Progenitor cell of endocrine pancreas (in vitro differentiated cells): ENCODE measurements at regions not wholly inside any gene's neighbourhood (a gene's known extent, or its start where the extent isn't known, plus 50 kb on each side); places are given as distances from the start of the nearest gene placed in this dataset.

Source experiments
- DNase-seq: peaks from one replicate; pipeline ENCODE4 v3.0.0; 2021; ENCODE audit warnings: low spot score; ENCODE audit not compliant: unreplicated experiment
- H3K27ac Mint-ChIP-seq: 2 replicates; pipeline ENCODE4 v1.8.0; 2021; ENCODE audit warnings: mild to moderate bottlenecking, moderate library complexity, mixed read lengths
- H3K27me3 Mint-ChIP-seq: 2 replicates; pipeline ENCODE4 v1.8.0; 2021; ENCODE audit warnings: mixed read lengths
- H3K36me3 Mint-ChIP-seq: 2 replicates; pipeline ENCODE4 v1.8.0; 2022; ENCODE audit warnings: mixed read lengths; ENCODE audit not compliant: insufficient read depth
- H3K4me1 Mint-ChIP-seq: 2 replicates; pipeline ENCODE4 v1.8.0; 2021; ENCODE audit warnings: low read depth, mixed read lengths
- H3K4me3 Mint-ChIP-seq: 2 replicates; pipeline ENCODE4 v1.8.0; 2021; ENCODE audit warnings: low read depth, mild to moderate bottlenecking, moderate library complexity, mixed read lengths
- H3K9me3 Mint-ChIP-seq: 2 replicates; pipeline ENCODE4 v1.8.0; 2021; ENCODE audit warnings: low read depth, mixed read lengths
- TF ChIP-seq, protein P1 (sequence below): fragments of 200-600 bp; sonication (generic); IDR thresholded peaks from one replicate; pipeline ENCODE4 v1.5.0; 2021; ENCODE audit warnings: antibody characterized with exemption, mild to moderate bottlenecking; ENCODE audit not compliant: unreplicated experiment

DNA sequence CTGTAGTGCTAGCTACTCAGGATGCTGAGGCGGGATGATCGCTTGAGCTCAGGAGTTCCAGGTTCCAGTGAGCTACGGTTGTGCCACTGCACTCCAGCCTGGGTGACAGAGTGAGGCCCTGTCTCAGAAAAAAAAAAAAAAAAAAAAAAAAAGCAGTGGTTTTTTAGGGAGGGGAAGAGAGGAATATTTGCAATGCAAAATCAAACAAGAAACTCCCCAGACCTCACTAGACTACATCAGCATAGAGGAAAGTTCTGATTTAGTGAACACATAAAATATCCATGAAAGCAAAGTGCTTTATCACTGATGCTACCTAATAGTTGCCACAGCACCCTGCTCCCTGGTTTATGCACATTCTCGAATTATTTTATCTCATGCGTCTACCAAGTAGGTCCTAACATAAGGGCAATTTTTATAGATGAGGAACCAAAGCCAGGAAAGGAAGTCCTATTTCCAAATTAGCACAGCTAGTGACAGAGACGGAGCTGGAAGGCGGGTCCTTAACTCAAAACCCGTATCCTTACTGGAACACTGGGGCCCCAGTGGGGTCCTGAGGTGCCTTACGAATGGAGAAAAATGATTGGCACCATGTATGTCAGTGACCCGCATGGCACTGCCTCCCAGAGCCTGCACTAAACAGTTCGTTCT is 50.7 kb upstream of the GPR157 start:
- H3K9me3 Mint-ChIP-seq = peaks cover 4% of the 10 kb centered on the region
- TF ChIP-seq, protein P1, sequence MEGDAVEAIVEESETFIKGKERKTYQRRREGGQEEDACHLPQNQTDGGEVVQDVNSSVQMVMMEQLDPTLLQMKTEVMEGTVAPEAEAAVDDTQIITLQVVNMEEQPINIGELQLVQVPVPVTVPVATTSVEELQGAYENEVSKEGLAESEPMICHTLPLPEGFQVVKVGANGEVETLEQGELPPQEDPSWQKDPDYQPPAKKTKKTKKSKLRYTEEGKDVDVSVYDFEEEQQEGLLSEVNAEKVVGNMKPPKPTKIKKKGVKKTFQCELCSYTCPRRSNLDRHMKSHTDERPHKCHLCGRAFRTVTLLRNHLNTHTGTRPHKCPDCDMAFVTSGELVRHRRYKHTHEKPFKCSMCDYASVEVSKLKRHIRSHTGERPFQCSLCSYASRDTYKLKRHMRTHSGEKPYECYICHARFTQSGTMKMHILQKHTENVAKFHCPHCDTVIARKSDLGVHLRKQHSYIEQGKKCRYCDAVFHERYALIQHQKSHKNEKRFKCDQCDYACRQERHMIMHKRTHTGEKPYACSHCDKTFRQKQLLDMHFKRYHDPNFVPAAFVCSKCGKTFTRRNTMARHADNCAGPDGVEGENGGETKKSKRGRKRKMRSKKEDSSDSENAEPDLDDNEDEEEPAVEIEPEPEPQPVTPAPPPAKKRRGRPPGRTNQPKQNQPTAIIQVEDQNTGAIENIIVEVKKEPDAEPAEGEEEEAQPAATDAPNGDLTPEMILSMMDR = no peak
- no peak overlapping the region for H3K27ac Mint-ChIP-seq
- H3K4me3 Mint-ChIP-seq = no peak overlapping the region
- peaks cover 11% of the 10 kb centered on the region for H3K4me1 Mint-ChIP-seq
- DNase-seq = no peak
- peaks cover 8% of the 10 kb centered on the region for H3K36me3 Mint-ChIP-seq
- peaks cover 18% of the 10 kb centered on the region for H3K27me3 Mint-ChIP-seq

DNA sequence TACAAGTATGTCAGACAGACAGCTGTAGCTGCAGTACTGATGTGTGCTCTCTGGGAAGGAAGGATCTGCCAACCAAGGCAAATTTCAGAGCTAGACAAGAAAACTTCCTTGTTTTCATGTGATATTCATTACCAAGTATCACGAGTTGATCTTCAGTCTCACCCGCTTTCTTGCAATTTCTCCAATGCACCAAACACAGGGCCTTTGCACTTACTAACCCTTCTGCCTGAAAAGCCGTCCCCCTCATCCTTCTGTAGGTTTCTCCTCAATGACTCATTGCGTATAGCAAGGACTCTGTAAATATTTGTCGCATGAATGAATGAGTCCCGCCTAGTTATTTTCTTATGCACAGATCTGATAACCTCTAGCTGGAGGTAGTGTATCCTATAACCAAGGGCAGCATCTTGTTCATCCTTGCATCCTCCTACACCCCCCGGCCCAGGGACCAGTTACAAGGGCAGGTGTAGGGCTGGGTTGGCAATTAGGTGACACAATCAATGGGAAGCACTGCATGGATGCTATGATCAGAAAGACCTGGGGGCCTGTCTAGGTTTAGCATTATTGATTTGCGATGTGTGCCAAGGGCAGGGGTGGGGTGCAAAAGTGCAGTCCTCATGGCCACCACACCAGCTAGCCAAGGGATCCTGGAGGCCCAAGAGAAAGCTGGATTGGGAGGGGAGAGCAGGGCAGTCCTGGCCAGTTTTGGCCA is 51.4 kb upstream of the GPR157 start:
- no peak for DNase-seq
- peaks cover 11% of the 10 kb centered on the region for H3K4me1 Mint-ChIP-seq
- peaks cover 4% of the 10 kb centered on the region for H3K36me3 Mint-ChIP-seq
- peaks cover 23% of the 10 kb centered on the region for H3K27me3 Mint-ChIP-seq
- no peaks in the 10 kb centered on the region for H3K9me3 Mint-ChIP-seq
- H3K4me3 Mint-ChIP-seq = peak overlapping the region; percentile 44
- TF ChIP-seq, protein P1 = no peak
- H3K27ac Mint-ChIP-seq = no peak overlapping the region

DNA sequence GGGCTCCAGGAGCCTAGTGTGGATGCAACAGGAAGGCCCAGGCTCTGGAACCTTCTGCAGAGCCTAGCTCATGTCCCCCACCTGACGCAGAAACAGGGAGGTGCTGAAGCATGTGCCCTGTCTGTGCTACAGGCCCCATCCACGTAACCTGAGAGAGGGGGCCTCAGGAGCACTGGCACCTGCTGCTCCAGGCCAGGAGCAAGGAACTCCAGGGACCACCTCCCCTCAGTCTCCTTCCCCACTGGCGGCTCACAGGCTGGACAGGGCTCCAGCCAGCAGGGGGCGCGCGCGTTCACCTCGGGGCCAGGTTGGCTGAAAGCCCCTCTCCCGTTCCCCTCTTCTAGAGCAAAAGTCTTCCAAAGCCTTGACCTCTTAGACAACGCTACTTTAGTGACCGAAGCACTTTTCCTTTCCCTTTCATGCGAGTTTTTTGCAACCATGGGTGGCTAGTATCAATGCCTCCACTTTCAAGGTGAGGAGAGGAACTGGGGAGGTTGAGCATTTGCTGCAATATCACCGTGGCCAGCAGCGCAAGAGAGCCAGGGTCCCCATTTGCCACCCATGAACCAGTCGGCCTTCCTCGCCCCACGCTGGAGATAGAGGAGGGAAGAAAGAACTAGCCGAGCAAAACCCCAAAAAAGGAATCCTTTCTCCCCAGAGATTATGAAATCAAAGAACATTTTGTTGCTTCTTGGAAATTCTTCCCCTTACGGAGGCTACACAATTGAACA is 52.4 kb upstream of the GPR157 start:
- Mint-ChIP-seq H3K9me3 (no peaks in the 10 kb centered on the region), H3K4me1 (peaks cover 11% of the 10 kb centered on the region), H3K36me3 (peaks cover 2% of the 10 kb centered on the region), H3K27ac (peak overlapping the region; percentile 91), H3K27me3 (peaks cover 26% of the 10 kb centered on the region), H3K4me3 (peak overlapping the region; percentile 83)
- peak; percentile 70 for DNase-seq
- TF ChIP-seq, protein P1 = peak; percentile 97

DNA sequence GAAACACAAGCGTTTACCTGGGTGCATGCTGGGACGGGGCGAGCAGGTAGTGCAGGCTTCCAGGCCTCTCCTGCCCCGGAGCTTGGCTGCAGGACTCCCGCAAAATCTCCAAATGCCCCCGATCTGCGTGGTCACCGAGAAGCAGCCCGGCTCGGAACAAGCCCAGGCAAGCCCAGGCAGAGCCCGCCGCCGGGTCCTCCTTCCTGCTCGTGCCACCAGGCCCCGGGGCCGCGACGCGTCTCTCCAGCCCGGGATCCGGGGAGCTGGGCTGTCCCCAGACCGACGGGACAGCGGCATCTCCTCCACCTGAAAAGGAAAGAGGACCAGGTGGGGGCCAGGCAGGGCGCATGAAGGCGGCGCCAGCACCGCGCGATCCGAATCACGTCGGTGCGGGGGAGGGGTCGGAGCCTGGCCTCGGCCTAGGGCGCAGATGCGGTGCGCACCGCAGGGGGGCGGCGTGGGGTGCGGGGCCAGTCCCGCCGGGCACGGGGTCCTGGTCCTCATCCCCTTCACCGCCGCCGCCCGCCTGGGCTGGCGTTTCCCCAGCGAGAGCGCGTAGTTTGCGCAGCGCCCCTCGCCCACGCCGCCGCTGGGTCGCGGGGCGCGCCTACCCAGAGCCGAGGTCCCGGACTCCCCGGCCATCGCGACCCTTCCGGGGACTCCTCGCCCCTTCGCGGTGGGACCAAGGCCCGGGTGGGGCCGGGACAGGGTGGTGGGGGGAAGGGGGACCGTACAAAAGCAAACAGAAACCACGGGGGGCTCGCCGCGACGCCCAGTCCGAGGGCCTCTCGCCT is 52.4 kb upstream of the H6PD start:
- H3K4me1 Mint-ChIP-seq = peaks cover 11% of the 10 kb centered on the region
- DNase-seq = peak; percentile 32
- peaks cover 26% of the 10 kb centered on the region for H3K27me3 Mint-ChIP-seq
- no peaks in the 10 kb centered on the region for H3K9me3 Mint-ChIP-seq
- TF ChIP-seq, protein P1 = peak; percentile 38
- peaks cover 2% of the 10 kb centered on the region for H3K36me3 Mint-ChIP-seq
- H3K4me3 Mint-ChIP-seq = peak overlapping the region; percentile 83
- peak overlapping the region; percentile 91 for H3K27ac Mint-ChIP-seq
